HCT116 (cell line): ENCODE measurements at regions not wholly inside any gene's neighbourhood (a gene's known extent, or its start where the extent isn't known, plus 50 kb on each side); places are given as distances from the start of the nearest gene placed in this dataset.

Experiments used
- ATAC-seq: fragments of 200-7000 bp; cut with Tn5 transposase; 2 replicates; pipeline ENCODE4 v1.9.1; 2020; ENCODE audit warnings: mild to moderate bottlenecking, moderate library complexity
- BruUV-seq: library from RNA; stranded (reverse); fragments of 400-500 nt; replicated peaks from 2 replicates; lab custom pipeline; 2021; lab: Mats Ljungman, UMichigan
- CTCF ChIA-PET: fragments of 300-600 bp; sonication (Branson Sonifier 250); formaldehyde crosslinking; loops from one replicate; lab custom pipeline; 2021; ENCODE audit warnings: antibody characterized with exemption; lab: Charles Lee
- POLR2A ChIA-PET: fragments of 300-600, 350-600 bp; sonication (Branson Sonifier 250); formaldehyde crosslinking; loops from one replicate; lab custom pipeline; 2021; ENCODE audit warnings: antibody characterized with exemption; lab: Charles Lee
- RAD21 ChIA-PET, 2 experiments: fragments of 300-600 bp; sonication (Branson Sonifier 250); formaldehyde crosslinking; loops; one replicate each; lab custom pipeline; 2023; ENCODE audit warnings: low total read pairs in 2 of 2; ENCODE audit not compliant: uncharacterized antibody in 2 of 2, unreplicated experiment in 2 of 2, low non-redundant PET in 1 of 2; lab: Charles Lee
- DNase-seq: peaks from one replicate; pipeline ENCODE4 v3.0.0-alpha.2; 2010; ENCODE audit warnings: low read depth, low spot score
- H2AFZ ChIP-seq: fragments of 200-600 bp; shearing (Covaris generic), sonication (generic); 2 replicates; pipeline ENCODE4 v1.6.1; 2017; ENCODE audit warnings: low read depth, mixed run types, mixed read lengths, antibody characterized with exemption, low read length; ENCODE audit not compliant: poor library complexity, severe bottlenecking
- H3K27ac ChIP-seq: 2 replicates; pipeline ENCODE4 v1.5.1; 2012; ENCODE audit warnings: low read depth, low read length
- H3K27me3 ChIP-seq: fragments of 200-600 bp; sonication (generic); 2 replicates; pipeline ENCODE4 v1.6.1; 2016; ENCODE audit warnings: mixed run types, low read length, mixed read lengths; ENCODE audit not compliant: insufficient read depth
- H3K36me3 ChIP-seq, 2 experiments: fragments of 200-500 bp in 1 of 2; fragments of 200-600 bp in 1 of 2; sonication (Bioruptor generic) in 1 of 2; sonication (generic) in 1 of 2; 2 replicates each; pipeline versions ENCODE4 v1.5.1 to v1.6.1; 2014 to 2016; ENCODE audit warnings: low read length in 2 of 2, inconsistent platforms in 1 of 2, mixed read lengths in 1 of 2, mixed run types in 1 of 2; ENCODE audit not compliant: insufficient read depth in 2 of 2, control insufficient read depth in 1 of 2
- H3K4me1 ChIP-seq, 2 experiments: fragments of 200-600 bp in 1 of 2; sonication (generic) in 1 of 2; 2 replicates each; pipeline versions ENCODE4 v1.5.1 to v1.6.1; 2012 to 2017; ENCODE audit warnings: low read length in 2 of 2, inconsistent platforms in 1 of 2, mild to moderate bottlenecking in 1 of 2, mixed read lengths in 1 of 2, mixed run types in 1 of 2, moderate library complexity in 1 of 2; ENCODE audit not compliant: insufficient read depth in 2 of 2, control insufficient read depth in 1 of 2
- H3K4me2 ChIP-seq: fragments of 200-600 bp; sonication (generic); 2 replicates; pipeline ENCODE4 v1.6.1; 2017; ENCODE audit warnings: mixed run types, low read length, mixed read lengths
- H3K4me3 ChIP-seq, 2 experiments: fragments of 200-600 bp in 1 of 2; sonication (generic) in 1 of 2; replicated peaks in 1 of 2; 2 replicates each; pipeline ENCODE4 v1.5.1; 2011 to 2016; ENCODE audit warnings: low read length in 2 of 2, control low read depth in 1 of 2, low read depth in 1 of 2, mild to moderate bottlenecking in 1 of 2, mixed read lengths in 1 of 2, mixed run types in 1 of 2
- H3K79me2 ChIP-seq: fragments of 200-600 bp; sonication (generic); 2 replicates; pipeline ENCODE4 v1.6.1; 2017; ENCODE audit warnings: mild to moderate bottlenecking, mixed run types, low read length, moderate library complexity, mixed read lengths; ENCODE audit not compliant: insufficient read depth
- H3K9ac ChIP-seq: fragments of 200-600 bp; sonication (generic); 2 replicates; pipeline ENCODE4 v1.6.1; 2016; ENCODE audit warnings: low read length, mixed read lengths
- H3K9me2 ChIP-seq: fragments of 200-600 bp; sonication (generic), shearing (Covaris generic); 2 replicates; pipeline ENCODE4 v1.6.1; 2017; ENCODE audit warnings: mixed run types, mild to moderate bottlenecking, moderate library complexity; ENCODE audit not compliant: insufficient read depth
- H3K9me3 ChIP-seq, 2 experiments: fragments of 200-500 bp in 1 of 2; fragments of 200-600 bp in 1 of 2; sonication (Bioruptor generic) in 1 of 2; sonication (generic) in 1 of 2; 2 replicates each; pipeline ENCODE4 v1.6.1; 2014 to 2017; ENCODE audit warnings: low read length in 2 of 2, mixed read lengths in 2 of 2, inconsistent platforms in 1 of 2, low read depth in 1 of 2, mild to moderate bottlenecking in 1 of 2, mixed run types in 1 of 2, moderate library complexity in 1 of 2; ENCODE audit not compliant: control insufficient read depth in 1 of 2, insufficient read depth in 1 of 2
- H4K20me1 ChIP-seq: fragments of 200-600 bp; sonication (generic), shearing (Covaris generic); 2 replicates; pipeline ENCODE4 v1.6.1; 2017; ENCODE audit warnings: mixed run types, mild to moderate bottlenecking, moderate library complexity; ENCODE audit not compliant: insufficient read depth
- CBX3 ChIP-seq: IDR thresholded peaks from 2 replicates; pipeline ENCODE4 v1.6.1; 2012; ENCODE audit warnings: low read depth
- EGR1 ChIP-seq: IDR thresholded peaks from 2 replicates; pipeline ENCODE4 v1.6.1; 2012; ENCODE audit warnings: low read depth
- POLR2AphosphoS5 ChIP-seq: IDR thresholded peaks from 2 replicates; pipeline ENCODE4 v1.6.1; 2011; ENCODE audit warnings: mild to moderate bottlenecking, low read depth, low read length, moderate library complexity
- RAD21 ChIP-seq: IDR thresholded peaks from 2 replicates; pipeline ENCODE4 v1.6.1; 2012; ENCODE audit warnings: low read depth, mild to moderate bottlenecking
- SIN3A ChIP-seq: IDR thresholded peaks from 2 replicates; pipeline ENCODE4 v1.6.1; 2012; ENCODE audit warnings: low read depth
- YY1 ChIP-seq: IDR thresholded peaks from 2 replicates; pipeline ENCODE4 v1.6.1; 2011; ENCODE audit warnings: low read length, low read depth, moderate library complexity, mild to moderate bottlenecking; ENCODE audit not compliant: insufficient replicate concordance; ENCODE audit errors: extremely low read depth
- ZFX ChIP-seq: fragments of 450-650 bp; IDR thresholded peaks from 2 replicates; pipeline ENCODE4 v1.6.1; 2017
- ZNF274 ChIP-seq: fragments of 200-500 bp; sonication (Bioruptor generic); IDR thresholded peaks from 2 replicates; pipeline ENCODE4 v1.6.1; 2014; ENCODE audit warnings: mild to moderate bottlenecking, low read depth, low read length, inconsistent platforms
- intact Hi-C: fragments of 100-400 bp; cut with micrococcal nuclease; formaldehyde crosslinking; loops from 2 replicates; pipeline ENCODE4 v1.10.0; 2022
- TF ChIP-seq, protein P1 (sequence below), 3 experiments: fragments of 200-600 bp in 1 of 3; sonication (generic) in 1 of 3; IDR thresholded peaks in 2 of 3; conservative IDR thresholded peaks in 1 of 3; 2 replicates each; pipeline ENCODE4 v1.5.1; 2012 to 2017; ENCODE audit warnings: low read depth in 2 of 3, low read length in 2 of 3, antibody characterized with exemption in 1 of 3, borderline replicate concordance in 1 of 3, control low read depth in 1 of 3, mild to moderate bottlenecking in 1 of 3, mixed read lengths in 1 of 3, mixed run types in 1 of 3, moderate library complexity in 1 of 3; ENCODE audit not compliant: insufficient read depth in 1 of 3

DNA sequence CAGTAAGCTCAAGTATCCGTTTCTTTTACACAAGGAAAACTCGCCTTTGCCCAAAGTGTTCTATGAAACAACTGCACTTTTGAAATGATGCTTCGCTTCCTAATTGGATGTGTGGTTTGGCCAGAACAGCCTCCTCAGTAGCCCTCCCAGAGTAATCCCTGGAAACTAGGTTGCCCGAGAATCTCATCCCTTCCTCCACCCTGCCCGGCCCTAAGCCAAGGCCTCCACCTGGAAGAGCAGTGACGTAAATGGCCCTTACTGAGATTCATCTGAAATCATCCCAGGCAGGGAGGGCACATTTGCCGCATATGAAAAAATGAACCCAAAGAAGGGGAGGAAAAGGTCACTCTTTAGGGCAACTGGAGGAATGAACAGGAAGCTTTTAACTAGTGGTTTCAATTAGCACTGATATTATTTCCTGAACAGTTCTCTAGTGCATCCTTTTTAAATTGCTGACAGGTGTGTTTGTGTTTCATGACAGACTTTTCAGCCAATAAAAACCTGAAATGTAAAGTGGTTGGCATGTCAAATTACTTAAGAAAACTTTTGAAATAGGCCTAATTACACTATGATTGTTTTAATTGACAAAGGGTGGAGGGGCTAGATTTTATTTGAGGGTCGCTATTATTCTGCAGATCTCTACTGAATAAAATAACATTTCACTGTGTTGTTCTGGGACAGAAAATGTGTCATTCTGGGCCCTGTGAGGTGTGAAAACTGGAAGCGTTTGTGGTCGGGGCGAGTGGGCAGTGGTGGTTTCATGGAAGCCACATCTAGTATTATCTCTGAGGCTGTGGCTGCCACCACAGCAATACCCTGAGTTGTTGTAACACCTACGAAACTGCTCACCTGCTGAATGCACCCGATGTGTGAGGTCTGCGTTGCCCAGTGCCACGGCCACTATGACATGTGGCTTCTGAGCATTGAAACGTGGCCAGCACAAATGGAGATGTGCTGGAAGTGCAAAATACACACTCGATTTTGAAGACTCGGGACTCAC, 112.1 kb downstream of the ZIC5 start:
- Histone ChIP-seq H3K27ac (no peak overlapping the region), H3K9me2 (no peaks in the 10 kb centered on the region), H3K36me3 (no peaks in the 10 kb centered on the region), H3K4me2 (no peak overlapping the region), H4K20me1 (no peaks in the 10 kb centered on the region), H3K27me3 (no peaks in the 10 kb centered on the region), H3K9ac (no peak overlapping the region), H3K79me2 (no peaks in the 10 kb centered on the region)
- ATAC-seq (no peak), DNase-seq (no peak)
- CTCF ChIA-PET, result no interaction called here
- intact Hi-C loops, result no loop called here
- RAD21 ChIA-PET, result no interaction called here
- POLR2A ChIA-PET, result no interaction called here
- TF ChIP-seq ZFX (no peak), POLR2AphosphoS5 (no peak), ZNF274 (no peak), RAD21 (no peak), YY1 (no peak), SIN3A (no peak), CBX3 (no peak), EGR1 (no peak)
- TF ChIP-seq, protein P1, sequence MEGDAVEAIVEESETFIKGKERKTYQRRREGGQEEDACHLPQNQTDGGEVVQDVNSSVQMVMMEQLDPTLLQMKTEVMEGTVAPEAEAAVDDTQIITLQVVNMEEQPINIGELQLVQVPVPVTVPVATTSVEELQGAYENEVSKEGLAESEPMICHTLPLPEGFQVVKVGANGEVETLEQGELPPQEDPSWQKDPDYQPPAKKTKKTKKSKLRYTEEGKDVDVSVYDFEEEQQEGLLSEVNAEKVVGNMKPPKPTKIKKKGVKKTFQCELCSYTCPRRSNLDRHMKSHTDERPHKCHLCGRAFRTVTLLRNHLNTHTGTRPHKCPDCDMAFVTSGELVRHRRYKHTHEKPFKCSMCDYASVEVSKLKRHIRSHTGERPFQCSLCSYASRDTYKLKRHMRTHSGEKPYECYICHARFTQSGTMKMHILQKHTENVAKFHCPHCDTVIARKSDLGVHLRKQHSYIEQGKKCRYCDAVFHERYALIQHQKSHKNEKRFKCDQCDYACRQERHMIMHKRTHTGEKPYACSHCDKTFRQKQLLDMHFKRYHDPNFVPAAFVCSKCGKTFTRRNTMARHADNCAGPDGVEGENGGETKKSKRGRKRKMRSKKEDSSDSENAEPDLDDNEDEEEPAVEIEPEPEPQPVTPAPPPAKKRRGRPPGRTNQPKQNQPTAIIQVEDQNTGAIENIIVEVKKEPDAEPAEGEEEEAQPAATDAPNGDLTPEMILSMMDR (IDR thresholded peaks at IDR 0.05 in 2 of 3, conservative IDR thresholded peaks at IDR 0.05 in 1 of 3; ENCODE audit: borderline replicate concordance in 1 of 3, insufficient read depth in 1 of 3, low read depth in 2 of 3, low read length in 2 of 3), result no peak
- TF ChIP-seq, all 23 proteins: peak for 0
- no TSS peak for BruUV-seq
- Histone ChIP-seq H3K9me3 (no peaks in the 10 kb centered on the region), H3K4me3 (no peak overlapping the region), H2AFZ (no peak overlapping the region), H3K4me1 (no peaks in the 10 kb centered on the region)
